ENCODE measurements at regions not wholly inside any gene's neighbourhood (a gene's known extent, or its start where the extent isn't known, plus 50 kb on each side); places are given as distances from the start of the nearest gene placed in this dataset.

- H3K4me3 ChIP-seq (ENCODE audit: low read depth, low read length) = no peak overlapping the region
These were observed 226.1 kb upstream of the DIO3 start for GRCh38 chr14:101335061-101335661.

DNA sequence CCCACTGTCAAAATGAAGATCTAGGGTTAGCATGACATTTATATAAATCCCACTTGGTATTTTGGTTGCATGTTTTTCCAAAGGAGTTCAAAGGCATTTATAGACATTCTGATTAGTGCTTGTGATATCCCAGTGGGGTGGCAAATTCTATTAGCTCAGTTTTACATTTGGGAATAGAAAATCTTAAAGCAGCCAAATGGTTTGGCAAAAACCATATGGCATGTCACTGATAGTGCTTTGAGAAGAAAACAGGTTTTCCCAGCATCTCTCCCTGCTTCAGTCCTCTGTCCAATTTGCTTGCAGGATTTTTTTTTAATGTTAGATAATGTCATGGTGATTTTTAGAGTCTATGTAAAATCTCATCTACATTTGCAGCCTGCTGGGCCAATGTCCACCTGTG lies 225.1 kb upstream of the DIO3 start:
- no peak overlapping the region for H3K4me3 ChIP-seq (ENCODE audit: low read depth, low read length)

DNA sequence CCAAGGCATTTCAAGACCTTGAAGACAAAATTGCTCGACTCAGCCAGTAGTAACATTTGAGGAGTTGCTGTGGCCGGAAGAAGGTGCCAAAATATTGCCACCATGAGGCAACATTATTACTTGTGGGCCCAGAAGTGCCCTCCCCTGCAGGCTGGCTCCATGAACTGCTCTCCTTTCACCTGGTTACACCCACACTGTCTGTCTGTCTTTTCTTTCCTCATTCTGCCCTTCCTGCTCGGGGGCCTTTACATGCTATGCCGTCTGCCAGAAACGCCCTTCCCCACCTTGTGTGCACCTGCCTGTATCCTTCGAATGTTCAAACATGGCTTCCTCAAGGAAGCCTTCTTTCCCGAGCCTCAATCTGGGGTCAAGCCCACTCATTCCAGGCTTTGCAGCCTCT lies 224.2 kb upstream of the DIO3 start:
- H3K4me3 ChIP-seq (ENCODE audit: low read depth, low read length) = no peak overlapping the region

GRCh38 chr14:101340556-101340955 lies 220.7 kb upstream of the DIO3 start:
- H3K4me3 ChIP-seq (ENCODE audit: low read depth, low read length) = no peak overlapping the region

DNA sequence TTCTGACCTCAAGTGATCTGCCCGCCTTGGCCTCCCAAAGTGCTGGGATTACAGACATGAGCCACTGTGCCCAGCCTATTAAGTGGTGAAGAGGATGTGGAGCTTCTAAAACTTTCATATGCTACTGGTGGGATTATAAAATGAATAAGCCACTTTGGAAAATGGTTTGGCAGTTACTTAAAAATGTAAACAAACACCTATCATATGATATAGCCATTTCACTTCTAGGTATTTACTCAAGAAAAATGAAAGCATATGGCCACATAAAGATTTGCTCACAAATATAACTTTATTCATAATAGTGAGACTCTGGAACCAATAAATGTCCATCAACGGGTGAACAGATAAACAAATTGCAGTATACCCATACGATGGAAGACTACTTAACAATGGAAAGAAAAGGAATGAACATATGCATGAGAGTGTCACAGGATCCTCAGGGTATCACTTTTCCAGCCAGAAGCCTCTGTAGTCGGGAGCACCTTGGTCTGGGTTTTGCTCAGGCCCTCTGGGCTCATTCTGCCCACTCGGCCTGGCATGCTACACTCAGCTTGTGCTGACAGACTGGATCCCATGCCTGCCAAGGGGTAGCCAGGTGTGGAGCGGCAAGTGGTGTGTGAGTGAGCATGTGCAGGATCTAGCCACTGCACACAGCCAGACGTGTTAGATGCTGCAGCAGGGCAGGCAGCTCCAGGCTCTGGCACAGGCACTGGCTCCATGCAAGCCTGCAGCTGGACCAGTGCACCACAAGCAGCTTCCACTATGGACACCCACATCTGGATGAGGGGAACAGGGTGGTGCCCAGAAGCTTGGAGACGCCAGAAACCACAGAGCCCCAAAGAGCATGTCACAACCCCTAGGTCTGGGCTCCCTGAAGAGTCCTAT lies 213.2 kb upstream of the DIO3 start:
- H3K4me3 ChIP-seq (ENCODE audit: low read depth, low read length) = no peak overlapping the region

DNA sequence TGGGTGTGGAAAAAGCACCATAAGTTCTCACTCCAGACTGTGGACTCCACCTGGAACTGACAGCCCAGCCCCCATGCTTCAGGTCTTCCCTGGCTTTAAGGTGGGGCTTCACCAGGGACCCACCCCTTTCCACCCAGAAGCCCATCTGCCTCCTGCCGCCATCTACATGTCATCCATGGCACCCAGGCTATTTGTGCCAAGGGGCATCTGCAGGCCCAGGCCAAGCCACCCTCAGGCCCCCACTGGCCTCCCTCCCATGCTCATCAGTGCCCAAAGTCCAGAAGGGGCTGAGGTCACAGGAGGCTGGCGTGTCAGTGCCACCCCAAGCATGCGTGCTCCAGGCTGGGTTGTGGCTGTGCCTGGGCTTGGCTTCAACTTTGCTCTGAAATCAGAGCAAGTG lies 212.2 kb upstream of the DIO3 start:
- H3K4me3 ChIP-seq (ENCODE audit: low read depth, low read length) = no peak overlapping the region

GRCh38 chr14:101350021-101350420 lies 211.3 kb upstream of the DIO3 start:
- no peak overlapping the region for H3K4me3 ChIP-seq (ENCODE audit: low read depth, low read length)

GRCh38 chr14:101350691-101351090 lies 210.6 kb upstream of the DIO3 start:
- H3K4me3 ChIP-seq (ENCODE audit: low read depth, low read length) = no peak overlapping the region

DNA sequence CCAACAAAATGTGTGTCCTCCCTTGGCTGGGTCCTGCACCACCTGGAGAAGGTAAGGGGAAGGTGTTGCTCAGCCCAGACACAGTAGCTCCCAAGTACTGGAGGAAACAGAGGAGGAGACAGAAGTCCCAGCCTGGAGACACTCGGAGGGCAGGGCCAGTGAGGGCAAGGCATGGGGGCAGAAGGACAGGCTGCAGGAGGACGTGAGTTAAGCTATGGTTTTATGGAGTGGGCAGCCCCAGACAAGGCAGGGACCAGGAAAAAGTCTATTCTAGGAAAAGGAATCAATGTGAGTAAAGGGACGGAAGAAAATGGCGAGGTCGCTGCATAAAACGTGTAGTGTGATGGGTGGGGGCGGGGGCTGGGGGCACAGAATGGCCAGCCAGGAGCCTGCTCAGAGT lies 210.1 kb upstream of the DIO3 start:
- no peak overlapping the region for H3K4me3 ChIP-seq (ENCODE audit: low read depth, low read length)

- no peak overlapping the region for H3K4me3 ChIP-seq (ENCODE audit: low read depth, low read length)
These were observed 209.5 kb upstream of the DIO3 start for GRCh38 chr14:101351769-101352168.

DNA sequence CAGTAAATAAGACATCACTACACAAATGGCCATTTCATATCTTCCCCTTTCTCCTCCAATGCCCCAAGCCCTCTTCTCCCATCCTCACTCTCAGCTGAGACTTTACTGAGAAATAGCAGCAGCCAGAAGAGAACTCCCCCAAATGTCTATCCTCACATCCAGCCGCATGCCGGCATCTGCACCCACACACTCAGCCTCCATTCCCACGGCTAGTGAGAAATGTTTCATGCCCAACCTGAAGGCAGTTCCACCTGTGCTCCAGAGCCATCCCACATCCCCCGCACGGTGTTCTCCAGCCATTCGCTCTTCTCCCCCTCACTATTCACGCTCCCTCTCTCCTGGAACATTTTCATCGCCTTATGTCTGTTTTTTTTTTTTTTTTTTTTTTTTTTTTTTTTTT lies 208.7 kb upstream of the DIO3 start:
- no peak overlapping the region for H3K4me3 ChIP-seq (ENCODE audit: low read depth, low read length)

GRCh38 chr14:101353422-101353821 lies 207.9 kb upstream of the DIO3 start:
- no peak overlapping the region for H3K4me3 ChIP-seq (ENCODE audit: low read depth, low read length)

DNA sequence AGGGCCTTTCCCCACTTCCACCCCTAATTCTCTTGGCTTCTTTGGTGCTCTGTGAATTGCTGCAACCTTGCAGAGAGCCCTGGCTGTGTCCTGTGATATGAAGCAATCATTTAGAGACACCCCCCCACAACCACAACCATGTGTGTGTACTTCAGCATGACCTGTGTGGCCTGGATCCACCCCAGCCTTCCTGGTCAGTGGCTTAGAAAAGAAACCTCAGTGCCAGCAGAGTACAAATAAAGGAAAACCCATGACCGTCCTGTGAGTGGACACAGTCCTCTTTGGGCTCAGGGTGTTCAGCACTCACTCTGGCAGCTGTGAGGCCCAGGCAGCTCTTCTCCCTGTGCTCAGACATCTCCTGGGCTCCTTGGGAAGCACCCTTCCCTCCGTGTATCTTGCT lies 206.6 kb upstream of the DIO3 start:
- H3K4me3 ChIP-seq (ENCODE audit: low read depth, low read length) = no peak overlapping the region

- H3K4me3 ChIP-seq (ENCODE audit: low read depth, low read length) = no peak overlapping the region
These were observed 206.0 kb upstream of the DIO3 start for GRCh38 chr14:101355284-101355683.

- no peak overlapping the region for H3K4me3 ChIP-seq (ENCODE audit: low read depth, low read length)
These were observed 204.3 kb upstream of the DIO3 start for GRCh38 chr14:101357038-101357437.

DNA sequence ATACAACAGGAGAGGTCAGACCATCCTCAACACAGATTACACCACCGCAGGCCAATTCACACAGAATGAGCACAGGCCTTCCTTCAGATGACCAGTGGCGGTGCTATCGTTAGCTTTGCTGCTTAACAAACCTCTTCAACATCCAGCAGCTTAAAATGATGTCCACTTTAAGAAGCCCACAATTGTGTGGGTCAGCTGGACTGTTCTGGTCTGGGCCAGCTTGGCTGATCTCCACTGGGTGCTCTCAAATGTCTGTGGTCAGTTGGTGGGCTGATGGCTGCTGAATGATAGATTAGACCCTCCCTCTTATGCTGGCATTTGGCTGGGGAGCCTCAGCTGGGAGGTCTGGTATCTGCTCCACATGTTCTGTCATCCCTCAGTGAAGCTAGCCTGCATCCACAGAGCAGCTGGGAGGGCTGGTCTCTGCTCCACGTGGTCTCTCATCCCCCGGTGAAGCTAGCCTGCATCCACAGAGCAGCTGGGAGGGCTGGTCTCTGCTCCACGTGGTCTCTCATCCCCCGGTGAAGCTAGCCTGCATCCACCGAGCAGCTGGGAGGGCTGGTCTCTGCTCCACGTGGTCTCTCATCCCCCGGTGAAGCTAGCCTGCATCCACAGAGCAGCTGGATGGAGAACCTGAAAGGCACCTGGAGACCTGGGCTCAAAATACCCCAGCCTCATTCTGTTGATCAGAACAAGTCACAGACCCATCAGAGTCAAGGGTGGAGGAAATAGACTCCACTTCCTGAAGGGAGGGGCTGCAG lies 203.6 kb upstream of the DIO3 start:
- no peak overlapping the region for H3K4me3 ChIP-seq (ENCODE audit: low read depth, low read length)

DNA sequence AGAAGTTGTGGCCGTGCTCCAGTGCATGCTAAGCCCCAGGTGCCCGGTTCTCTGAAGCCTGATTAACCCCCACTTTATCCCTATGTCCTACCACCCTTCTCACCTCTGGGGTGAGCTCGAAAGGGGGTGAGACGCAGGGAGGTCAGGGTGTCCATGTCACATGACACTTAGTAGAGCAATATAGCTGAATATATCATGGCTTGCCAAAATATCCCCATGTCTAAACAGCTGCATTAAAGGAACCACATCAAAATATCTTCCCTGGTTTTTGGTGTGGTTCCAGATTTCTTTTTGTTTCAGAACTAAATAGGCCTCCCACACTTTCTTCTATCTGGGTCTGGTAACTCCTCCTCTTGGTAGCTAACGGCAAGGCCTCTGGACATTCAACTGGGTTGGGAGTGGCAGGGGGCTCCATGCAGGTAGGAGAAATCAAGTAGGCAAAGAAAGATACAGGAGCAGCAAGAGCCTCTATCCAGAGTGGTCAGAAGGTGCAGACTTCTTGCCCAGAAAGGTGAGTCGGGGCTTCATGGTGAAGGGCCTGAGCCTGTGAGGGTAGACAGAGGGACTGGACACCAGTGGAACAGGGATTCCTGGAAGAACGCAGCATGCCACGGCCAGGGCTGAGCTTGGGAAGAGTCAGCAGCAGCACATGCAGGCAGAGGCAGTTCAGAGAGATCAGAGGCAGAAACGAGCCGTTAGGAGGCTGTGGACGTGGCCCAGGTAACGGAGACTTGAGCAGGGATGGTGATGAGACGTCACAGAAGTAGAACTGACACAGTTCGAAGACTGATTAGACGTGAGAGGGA lies 202.8 kb upstream of the DIO3 start:
- no peak overlapping the region for H3K4me3 ChIP-seq (ENCODE audit: low read depth, low read length)

GRCh38 chr14:101359221-101360053 lies 201.9 kb upstream of the DIO3 start:
- H3K4me3 ChIP-seq (ENCODE audit: low read depth, low read length) = no peak overlapping the region

- H3K4me3 ChIP-seq (ENCODE audit: low read depth, low read length) = no peak overlapping the region
These were observed 201.0 kb upstream of the DIO3 start for GRCh38 chr14:101360054-101360911.
